Upper lobe of right lung (tissue), 1 donor: ENCODE measurements at regions not wholly inside any gene's neighbourhood (a gene's known extent, or its start where the extent isn't known, plus 50 kb on each side); places are given as distances from the start of the nearest gene placed in this dataset.
A peak's percentile ranks its signal among the peaks of the same experiment; 100 is the strongest.

Experiments
- ATAC-seq: fragments of 200-7000 bp; cut with Tn5 transposase; one replicate; pipeline ENCODE4 v1.9.1; 2020; ENCODE audit warnings: mild to moderate bottlenecking, moderate library complexity
- DNase-seq: peaks from one replicate; pipeline ENCODE4 v3.0.0-alpha.2; 2020
- H3K27ac ChIP-seq: fragments of 200-600 bp; one replicate; pipeline ENCODE4 v1.8.0; 2022
- H3K27me3 ChIP-seq: fragments of 200-600 bp; one replicate; pipeline ENCODE4 v1.8.0; 2022; ENCODE audit warnings: mild to moderate bottlenecking
- H3K36me3 ChIP-seq: fragments of 200-600 bp; one replicate; pipeline ENCODE4 v1.8.0; 2022
- H3K4me1 ChIP-seq: fragments of 200-600 bp; one replicate; pipeline ENCODE4 v1.8.0; 2022
- H3K4me3 ChIP-seq: fragments of 200-600 bp; one replicate; pipeline ENCODE4 v1.8.0; 2022; ENCODE audit warnings: mild to moderate bottlenecking
- H3K9me3 ChIP-seq: fragments of 200-600 bp; one replicate; pipeline ENCODE4 v1.8.0; 2022
- intact Hi-C: fragments of 100-400 bp; cut with DNase I; formaldehyde crosslinking; loops from one replicate; pipeline ENCODE4 v1.11.0; 2022
- TF ChIP-seq, protein P1 (sequence below): fragments of 200-600 bp; IDR thresholded peaks from one replicate; pipeline ENCODE4 v1.8.0; 2022; ENCODE audit warnings: antibody characterized with exemption
- donor health status: DM: no; HTN: yes; CAD: no; lungs with severe emphysema.

DNA sequence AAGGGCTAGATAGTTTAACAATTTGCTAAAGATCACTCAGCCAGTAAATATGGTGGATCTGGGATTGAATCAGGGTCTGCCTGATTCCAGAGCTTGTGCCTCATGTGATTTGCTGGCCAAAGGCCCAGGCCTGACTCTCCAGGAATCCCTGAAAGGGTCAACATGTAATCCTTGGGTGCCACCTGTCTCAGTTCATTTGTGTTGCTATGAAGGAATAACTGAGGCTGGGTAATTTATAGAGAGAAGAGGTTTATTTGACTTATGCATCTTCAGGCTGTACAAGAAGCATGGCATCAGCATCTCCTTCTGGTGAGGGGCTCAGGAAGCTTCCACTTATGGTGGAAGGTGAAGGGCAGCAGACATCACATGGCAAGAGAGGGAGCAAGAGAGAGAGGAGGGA, 144.9 kb downstream of the FCRL5 start:
- no peak overlapping the region for H3K4me3 ChIP-seq
- no peaks in the 10 kb centered on the region for H3K27me3 ChIP-seq
- TF ChIP-seq, protein P1, sequence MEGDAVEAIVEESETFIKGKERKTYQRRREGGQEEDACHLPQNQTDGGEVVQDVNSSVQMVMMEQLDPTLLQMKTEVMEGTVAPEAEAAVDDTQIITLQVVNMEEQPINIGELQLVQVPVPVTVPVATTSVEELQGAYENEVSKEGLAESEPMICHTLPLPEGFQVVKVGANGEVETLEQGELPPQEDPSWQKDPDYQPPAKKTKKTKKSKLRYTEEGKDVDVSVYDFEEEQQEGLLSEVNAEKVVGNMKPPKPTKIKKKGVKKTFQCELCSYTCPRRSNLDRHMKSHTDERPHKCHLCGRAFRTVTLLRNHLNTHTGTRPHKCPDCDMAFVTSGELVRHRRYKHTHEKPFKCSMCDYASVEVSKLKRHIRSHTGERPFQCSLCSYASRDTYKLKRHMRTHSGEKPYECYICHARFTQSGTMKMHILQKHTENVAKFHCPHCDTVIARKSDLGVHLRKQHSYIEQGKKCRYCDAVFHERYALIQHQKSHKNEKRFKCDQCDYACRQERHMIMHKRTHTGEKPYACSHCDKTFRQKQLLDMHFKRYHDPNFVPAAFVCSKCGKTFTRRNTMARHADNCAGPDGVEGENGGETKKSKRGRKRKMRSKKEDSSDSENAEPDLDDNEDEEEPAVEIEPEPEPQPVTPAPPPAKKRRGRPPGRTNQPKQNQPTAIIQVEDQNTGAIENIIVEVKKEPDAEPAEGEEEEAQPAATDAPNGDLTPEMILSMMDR = no peak
- DNase-seq (no peak), ATAC-seq (no peak)
- H3K4me1 ChIP-seq = no peaks in the 10 kb centered on the region
- H3K9me3 ChIP-seq = no peaks in the 10 kb centered on the region
- no peak overlapping the region for H3K27ac ChIP-seq
- H3K36me3 ChIP-seq = no peaks in the 10 kb centered on the region
- intact Hi-C loops = no loop called here

DNA sequence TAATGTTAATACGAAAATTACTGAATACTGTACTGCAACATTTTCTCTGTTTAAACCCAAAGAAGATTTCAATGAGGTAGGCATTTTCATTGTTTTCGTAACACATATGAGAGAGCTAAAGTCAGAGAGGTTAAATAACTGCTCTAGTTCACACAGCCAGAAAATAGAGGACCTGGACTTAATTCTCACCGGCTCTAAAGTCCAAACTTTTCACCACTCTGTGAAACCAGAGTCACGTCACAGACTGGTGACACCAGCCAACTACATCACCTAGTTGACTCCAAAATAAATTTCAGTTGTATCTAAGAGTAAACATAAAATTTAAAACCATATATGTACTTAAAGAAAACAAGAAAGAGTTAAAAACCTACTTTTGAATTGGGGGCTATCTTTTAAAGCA, 146.7 kb downstream of the FCRL5 start:
- Histone ChIP-seq H3K27me3 (no peaks in the 10 kb centered on the region), H3K4me1 (no peaks in the 10 kb centered on the region), H3K36me3 (no peaks in the 10 kb centered on the region), H3K9me3 (no peaks in the 10 kb centered on the region), H3K4me3 (no peak overlapping the region), H3K27ac (no peak overlapping the region)
- intact Hi-C loops = no loop called here
- ATAC-seq = no peak
- TF ChIP-seq, protein P1 = no peak
- DNase-seq = no peak

DNA sequence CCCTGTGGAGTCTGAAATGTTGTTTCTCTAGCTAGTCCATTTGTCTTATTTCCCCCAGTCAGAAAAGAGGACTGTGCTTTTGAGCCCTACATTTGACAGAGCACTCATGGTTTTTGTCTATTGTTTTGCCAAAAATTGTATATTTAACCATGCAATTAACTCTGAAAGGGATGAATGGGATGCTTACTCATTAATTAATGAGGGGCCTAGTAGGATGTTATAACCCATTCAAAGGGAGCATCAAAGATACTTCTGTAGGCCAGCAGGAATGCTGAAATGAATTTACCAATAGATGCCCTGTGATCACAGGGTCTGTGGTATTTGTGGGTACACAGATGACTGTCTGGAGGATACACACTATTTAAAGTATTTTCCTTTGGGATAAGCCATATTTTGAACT, 147.7 kb downstream of the FCRL5 start:
- no peaks in the 10 kb centered on the region for H3K4me1 ChIP-seq
- no peak overlapping the region for H3K27ac ChIP-seq
- TF ChIP-seq, protein P1 = no peak
- ATAC-seq (no peak), DNase-seq (no peak)
- intact Hi-C loops = no loop called here
- H3K9me3 ChIP-seq = no peaks in the 10 kb centered on the region
- H3K27me3 ChIP-seq = no peaks in the 10 kb centered on the region
- H3K36me3 ChIP-seq = no peaks in the 10 kb centered on the region
- H3K4me3 ChIP-seq = no peak overlapping the region

DNA sequence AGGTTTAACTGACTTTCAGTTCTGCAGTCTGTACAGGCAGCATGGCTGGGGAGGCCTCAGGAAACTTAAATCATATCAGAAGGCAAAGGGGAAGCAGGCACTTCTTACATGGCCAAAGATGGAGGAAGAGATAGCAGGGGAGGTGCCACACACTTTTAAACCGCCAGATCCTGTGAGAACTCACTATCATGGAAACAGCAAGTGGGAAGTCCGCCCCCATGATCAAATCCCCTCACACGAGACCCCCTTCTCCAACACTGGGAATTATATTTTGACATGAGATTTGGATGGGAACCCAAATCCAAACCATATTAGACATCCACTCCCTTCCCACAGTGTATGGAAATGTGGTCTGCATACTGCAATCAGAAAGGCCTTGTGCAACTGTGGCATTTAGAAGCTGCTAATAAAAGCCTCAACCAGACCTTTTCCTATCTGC, 148.2 kb downstream of the FCRL5 start:
- DNase-seq (no peak), ATAC-seq (peak; percentile 29)
- Histone ChIP-seq H3K27me3 (peaks cover 3% of the 10 kb centered on the region), H3K36me3 (no peaks in the 10 kb centered on the region), H3K9me3 (no peaks in the 10 kb centered on the region), H3K4me3 (no peak overlapping the region), H3K4me1 (no peaks in the 10 kb centered on the region), H3K27ac (no peak overlapping the region)
- TF ChIP-seq, protein P1 = no peak
- intact Hi-C loops = no loop called here

DNA sequence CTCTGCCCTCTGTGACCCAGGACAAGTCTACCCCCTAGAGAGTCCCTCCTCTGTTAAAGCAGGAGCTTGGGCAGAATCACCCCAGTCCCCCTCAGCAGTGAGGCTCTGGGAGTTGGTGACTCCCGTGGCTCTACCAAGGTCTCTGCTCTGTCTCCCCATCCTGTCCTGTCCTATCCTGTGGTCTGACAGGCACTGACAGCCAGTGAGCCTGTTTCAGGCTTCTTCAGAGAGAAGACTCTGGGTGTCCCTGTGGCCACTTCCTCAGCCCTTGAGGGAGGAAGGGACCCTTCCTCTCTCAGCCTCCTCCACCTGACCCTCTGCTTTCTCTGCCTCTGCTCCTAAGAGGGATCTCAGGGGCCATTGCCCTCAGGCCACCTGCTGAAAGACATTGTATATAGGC, 148.7 kb downstream of the FCRL5 start:
- Histone ChIP-seq H3K27ac (no peak overlapping the region), H3K4me3 (no peak overlapping the region), H3K36me3 (no peaks in the 10 kb centered on the region), H3K4me1 (no peaks in the 10 kb centered on the region), H3K27me3 (peaks cover 3% of the 10 kb centered on the region), H3K9me3 (no peaks in the 10 kb centered on the region)
- TF ChIP-seq, protein P1 = no peak
- intact Hi-C loops = no loop called here
- ATAC-seq = peak; percentile 6
- DNase-seq = no peak

DNA sequence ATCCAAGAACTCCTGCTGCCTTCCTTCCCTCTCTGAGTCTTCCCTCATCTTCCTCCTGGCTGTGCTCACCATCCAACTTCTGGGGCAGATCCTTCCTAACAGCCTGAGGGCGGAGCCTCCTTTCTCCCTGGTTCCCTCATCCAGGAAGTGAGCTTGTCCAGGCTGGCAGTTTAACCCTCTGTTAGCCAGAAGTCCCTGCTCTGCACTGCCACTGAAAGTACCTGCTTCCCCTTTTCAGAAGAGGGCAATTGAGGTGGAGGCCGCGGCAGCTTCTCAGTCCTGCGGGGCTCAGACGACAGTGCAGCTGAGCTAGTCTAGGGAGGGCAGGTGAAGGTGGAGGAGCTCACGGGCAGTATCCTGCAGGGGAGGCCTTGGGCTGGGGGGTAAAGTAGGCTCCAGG, 149.1 kb downstream of the FCRL5 start:
- Histone ChIP-seq H3K9me3 (no peaks in the 10 kb centered on the region), H3K27me3 (peaks cover 3% of the 10 kb centered on the region), H3K4me3 (no peak overlapping the region), H3K27ac (no peak overlapping the region), H3K36me3 (no peaks in the 10 kb centered on the region), H3K4me1 (no peaks in the 10 kb centered on the region)
- ATAC-seq = peak; percentile 16
- intact Hi-C loops = no loop called here
- DNase-seq = no peak
- TF ChIP-seq, protein P1 = no peak
